Panc1 (cell line): ENCODE measurements at regions not wholly inside any gene's neighbourhood (a gene's known extent, or its start where the extent isn't known, plus 50 kb on each side); places are given as distances from the start of the nearest gene placed in this dataset.

Source experiments
- ATAC-seq: fragments of 200-7000 bp; cut with Tn5 transposase; 2 replicates; pipeline ENCODE4 v1.9.1; 2020; ENCODE audit warnings: mild to moderate bottlenecking, moderate library complexity
- BruUV-seq: library from RNA; stranded (reverse); fragments of 400-500 nt; replicated peaks from 2 replicates; lab custom pipeline; 2021; lab: Mats Ljungman, UMichigan
- CTCF ChIA-PET: fragments of 300-600 bp; sonication (Branson Sonifier 250); formaldehyde crosslinking; loops from one replicate; lab custom pipeline; 2022; ENCODE audit warnings: antibody characterized with exemption; lab: Charles Lee
- POLR2A ChIA-PET: fragments of 300-600 bp; sonication (Branson Sonifier 250); formaldehyde crosslinking; loops from one replicate; lab custom pipeline; 2022; ENCODE audit warnings: antibody characterized with exemption; lab: Charles Lee
- DNase-seq: peaks from one replicate; pipeline ENCODE4 v3.0.0-alpha.2; 2010; ENCODE audit warnings: low read depth, low spot score
- H3K27ac ChIP-seq: 2 replicates; pipeline ENCODE4 v1.5.1; 2011; ENCODE audit warnings: mild to moderate bottlenecking, low read length, inconsistent platforms
- H3K27me3 ChIP-seq: fragments of 200-500 bp; sonication (Bioruptor generic); 2 replicates; pipeline ENCODE4 v1.6.0; 2014; ENCODE audit warnings: low read length, inconsistent platforms; ENCODE audit not compliant: control insufficient read depth, insufficient read depth
- H3K36me3 ChIP-seq: fragments of 200-500 bp; sonication (Bioruptor generic); 2 replicates; pipeline ENCODE4 v1.5.1; 2014; ENCODE audit warnings: inconsistent platforms, mild to moderate bottlenecking, low read length, moderate library complexity; ENCODE audit not compliant: control insufficient read depth, insufficient read depth
- H3K4me1 ChIP-seq: 2 replicates; pipeline ENCODE4 v1.5.1; 2011; ENCODE audit warnings: inconsistent platforms, mild to moderate bottlenecking, low read length, moderate library complexity; ENCODE audit not compliant: control insufficient read depth, insufficient read depth
- H3K4me3 ChIP-seq, 2 experiments: 2 replicates each; pipeline ENCODE4 v1.5.1; 2011 to 2012; ENCODE audit warnings: low read depth in 2 of 2, low read length in 2 of 2, mild to moderate bottlenecking in 2 of 2, inconsistent platforms in 1 of 2, moderate library complexity in 1 of 2
- H3K9me3 ChIP-seq: fragments of 200-500 bp; sonication (Bioruptor generic); 2 replicates; pipeline ENCODE4 v1.5.1; 2014; ENCODE audit warnings: low read depth, mild to moderate bottlenecking, inconsistent platforms, low read length, moderate library complexity; ENCODE audit not compliant: control insufficient read depth, insufficient read depth
- CTCF ChIP-seq: fragments of 450-650 bp; IDR thresholded peaks from 2 replicates; pipeline ENCODE4 v1.5.1; 2017; ENCODE audit warnings: mild to moderate bottlenecking
- POLR2AphosphoS5 ChIP-seq: IDR thresholded peaks from 2 replicates; pipeline ENCODE4 v1.6.1; 2012; ENCODE audit warnings: mild to moderate bottlenecking, low read depth, low read length, moderate library complexity
- REST ChIP-seq, 2 experiments: IDR thresholded peaks; 2 replicates each; pipeline ENCODE4 v1.6.1; 2011 to 2012; ENCODE audit warnings: low read depth in 2 of 2, control low read depth in 1 of 2, low read length in 1 of 2, mild to moderate bottlenecking in 1 of 2, moderate library complexity in 1 of 2; ENCODE audit not compliant: insufficient read depth in 1 of 2
- SIN3A ChIP-seq: IDR thresholded peaks from 2 replicates; pipeline ENCODE4 v1.6.1; 2012; ENCODE audit warnings: low read depth, mild to moderate bottlenecking, low read length, moderate library complexity, borderline replicate concordance; ENCODE audit not compliant: insufficient read depth
- TCF7L2 ChIP-seq: IDR thresholded peaks from 2 replicates; pipeline ENCODE4 v1.6.1; 2011; ENCODE audit warnings: mild to moderate bottlenecking, low read depth, low read length, inconsistent platforms
- in situ Hi-C: cut with HindIII; loops from 2 replicates; pipeline ENCODE4 v1.10.0; 2016; ENCODE audit warnings: low sequenced_read_pairs, low pct_unique_long_range_greater_than_20kb
- intact Hi-C: fragments of 100-400 bp; cut with micrococcal nuclease; formaldehyde crosslinking; loops from one replicate; pipeline ENCODE4 v1.10.0; 2022; ENCODE audit not compliant: unreplicated experiment

- intact Hi-C loops, result no loop called here
- peaks cover 11% of the 10 kb centered on the region for H3K27me3 ChIP-seq
- ChIA-PET CTCF (no interaction called here), POLR2A (no interaction called here)
- ATAC-seq (no peak), DNase-seq (no peak)
- no peaks in the 10 kb centered on the region for H3K4me1 ChIP-seq
- no peak overlapping the region for H3K4me3 ChIP-seq
- H3K27ac ChIP-seq, result no peak overlapping the region
- in situ Hi-C loops, result no loop called here
- no peaks in the 10 kb centered on the region for H3K36me3 ChIP-seq
- no TSS peak for BruUV-seq
- H3K9me3 ChIP-seq, result no peaks in the 10 kb centered on the region
- no peak for TF ChIP-seq TCF7L2
- TF ChIP-seq POLR2AphosphoS5, result no peak
- no peak for TF ChIP-seq CTCF
- no peak for TF ChIP-seq SIN3A
- no peak for TF ChIP-seq REST (IDR thresholded peaks at IDR 0.05; ENCODE audit: insufficient read depth in 1 of 2, low read depth in 2 of 2, low read length in 1 of 2)
Observed at GRCh38 chrX:130502016-130502570, 100.3 kb downstream of the RBMX2 start.

- ATAC-seq, result no peak
- POLR2A ChIA-PET, result no interaction called here
- in situ Hi-C loops, result no loop called here
- BruUV-seq, result no TSS peak
- H3K4me1 ChIP-seq, result no peaks in the 10 kb centered on the region
- CTCF ChIA-PET, result no interaction called here
- no peaks in the 10 kb centered on the region for H3K36me3 ChIP-seq
- no peak for DNase-seq
- H3K27me3 ChIP-seq, result peaks cover 7% of the 10 kb centered on the region; the same call in 1 of the 2 replicates
- H3K4me3 ChIP-seq, result no peak overlapping the region
- TF ChIP-seq CTCF (no peak), SIN3A (no peak), REST (IDR thresholded peaks at IDR 0.05; ENCODE audit: insufficient read depth in 1 of 2, low read depth in 2 of 2, low read length in 1 of 2) (no peak), TCF7L2 (no peak), POLR2AphosphoS5 (no peak)
- intact Hi-C loops, result no loop called here
- H3K9me3 ChIP-seq, result no peaks in the 10 kb centered on the region
- H3K27ac ChIP-seq, result no peak overlapping the region
Observed at GRCh38 chrX:130504019-130504418, 102.2 kb downstream of the RBMX2 start.
